SK-N-SH (cell line): ENCODE measurements at regions not wholly inside any gene's neighbourhood (a gene's known extent, or its start where the extent isn't known, plus 50 kb on each side); places are given as distances from the start of the nearest gene placed in this dataset.

Experiments used
- CTCF ChIA-PET: fragments of 300-600, 350-600 bp; formaldehyde crosslinking; extraction: SDS; loops from one replicate; lab custom pipeline; 2021; lab: Yijun Ruan, JAX
- POLR2A ChIA-PET: fragments of 350-600 bp; sonication (Branson Sonifier 250); formaldehyde crosslinking; extraction: SDS; loops from one replicate; lab custom pipeline; 2020; ENCODE audit warnings: antibody characterized with exemption, inconsistent platforms; lab: Yijun Ruan, JAX
- DNase-seq: peaks from one replicate; pipeline ENCODE4 v3.0.0; 2012
- H2AFZ ChIP-seq: fragments of 200-600 bp; sonication (generic); 2 replicates; pipeline ENCODE4 v1.8.1; 2016; ENCODE audit warnings: antibody characterized with exemption, mild to moderate bottlenecking, low read depth
- H3F3A ChIP-seq: fragments of 200-600 bp; sonication (generic); replicated peaks from 2 replicates; pipeline ENCODE3; 2016; ENCODE audit warnings: antibody characterized with exemption, mild to moderate bottlenecking; ENCODE audit not compliant: insufficient read depth
- H3K27ac ChIP-seq, 2 experiments: fragments of 200-500 bp in 1 of 2; fragments of 200-600 bp in 1 of 2; sonication (Bioruptor generic) in 1 of 2; sonication (generic), shearing (Covaris generic) in 1 of 2; 2 replicates each; pipeline versions ENCODE4 v1.5.1 to v1.6.1; 2014 to 2016; ENCODE audit warnings: low read depth in 2 of 2, inconsistent platforms in 1 of 2, low read length in 1 of 2, mild to moderate bottlenecking in 1 of 2, mixed read lengths in 1 of 2
- H3K27me3 ChIP-seq: fragments of 200-600 bp; sonication (generic), shearing (Covaris generic); 2 replicates; pipeline ENCODE4 v1.6.1; 2016; ENCODE audit warnings: mixed run types; ENCODE audit not compliant: insufficient read depth
- H3K36me3 ChIP-seq, 2 experiments: fragments of 200-500 bp in 1 of 2; fragments of 200-600 bp in 1 of 2; sonication (Bioruptor generic) in 1 of 2; sonication (generic) in 1 of 2; replicated peaks in 1 of 2; 2 replicates each; pipeline versions ENCODE3 to v1.5.1; 2014 to 2016; ENCODE audit warnings: low read length in 1 of 2, mild to moderate bottlenecking in 1 of 2; ENCODE audit not compliant: insufficient read depth in 2 of 2, control insufficient read depth in 1 of 2
- H3K4me1 ChIP-seq, 2 experiments: fragments of 200-500 bp in 1 of 2; fragments of 200-600 bp in 1 of 2; sonication (Bioruptor generic) in 1 of 2; sonication (generic), shearing (Covaris generic) in 1 of 2; 2 replicates each; pipeline versions ENCODE4 v1.5.1 to v1.6.1; 2014 to 2016; ENCODE audit warnings: low read depth in 1 of 2, low read length in 1 of 2, mixed run types in 1 of 2; ENCODE audit not compliant: insufficient read depth in 2 of 2, control insufficient read depth in 1 of 2
- H3K4me2 ChIP-seq: fragments of 200-600 bp; sonication (generic), shearing (Covaris generic); 2 replicates; pipeline ENCODE4 v1.6.1; 2017; ENCODE audit warnings: mixed run types
- H3K4me3 ChIP-seq, 2 experiments: fragments of 200-500 bp in 1 of 2; fragments of 200-600 bp in 1 of 2; sonication (Bioruptor generic) in 1 of 2; sonication (generic), shearing (Covaris generic) in 1 of 2; 2 replicates each; pipeline versions ENCODE4 v1.5.1 to v1.8.1; 2014 to 2016; ENCODE audit warnings: low read depth in 2 of 2, inconsistent platforms in 1 of 2, low read length in 1 of 2, mild to moderate bottlenecking in 1 of 2, mixed read lengths in 1 of 2, moderate library complexity in 1 of 2
- H3K79me2 ChIP-seq: fragments of 200-600 bp; sonication (generic); 2 replicates; pipeline ENCODE4 v1.8.1; 2017; ENCODE audit warnings: mild to moderate bottlenecking; ENCODE audit not compliant: insufficient read depth
- H3K9ac ChIP-seq: fragments of 200-600 bp; sonication (generic); 2 replicates; pipeline ENCODE4 v1.6.1; 2017; ENCODE audit warnings: mixed run types
- H3K9me2 ChIP-seq: fragments of 200-600 bp; sonication (generic); 2 replicates; pipeline ENCODE4 v1.6.1; 2017; ENCODE audit warnings: mixed run types
- H3K9me3 ChIP-seq: fragments of 200-600 bp; sonication (generic); 2 replicates; pipeline ENCODE4 v1.6.1; 2017; ENCODE audit warnings: mixed run types, mild to moderate bottlenecking, moderate library complexity
- H4K20me1 ChIP-seq: fragments of 200-600 bp; sonication (generic); 2 replicates; pipeline ENCODE4 v1.6.1; 2017; ENCODE audit warnings: mild to moderate bottlenecking, mixed run types; ENCODE audit not compliant: insufficient read depth
- CHD2 ChIP-seq: fragments of 150-350 bp; IDR thresholded peaks from 2 replicates; pipeline ENCODE4 v1.6.1; 2018; ENCODE audit warnings: low read length; ENCODE audit not compliant: partially characterized antibody
- CTCF ChIP-seq: fragments of 200-600 bp; sonication (generic); IDR thresholded peaks from 2 replicates; pipeline ENCODE4 v1.6.1; 2017; ENCODE audit warnings: antibody characterized with exemption, mild to moderate bottlenecking, moderate library complexity
- ELF1 ChIP-seq: IDR thresholded peaks from 2 replicates; pipeline ENCODE4 v1.4.0; 2012
- EZH2phosphoT487 ChIP-seq: fragments of 200-600 bp; sonication (generic); IDR thresholded peaks from 2 replicates; pipeline ENCODE4 v1.6.1; 2017; ENCODE audit warnings: low read depth, mixed run types, mild to moderate bottlenecking, antibody characterized with exemption, moderate library complexity, borderline replicate concordance
- FOXJ3 ChIP-seq: sonication (generic); formaldehyde crosslinking; IDR thresholded peaks from 2 replicates; pipeline ENCODE4 v1.5.1; 2020; ENCODE audit warnings: mild to moderate bottlenecking, missing genetic modification reagents
- GABPA ChIP-seq: IDR thresholded peaks from 2 replicates; pipeline ENCODE4 v1.4.0; 2012; ENCODE audit warnings: low read depth, mild to moderate bottlenecking
- GATA2 ChIP-seq: sonication (generic); formaldehyde crosslinking; IDR thresholded peaks from 2 replicates; pipeline ENCODE4 v1.5.0; 2020; ENCODE audit warnings: mild to moderate bottlenecking, missing genetic modification reagents
- MXI1 ChIP-seq: IDR thresholded peaks from 2 replicates; pipeline ENCODE4 v1.6.1; 2012; ENCODE audit warnings: mild to moderate bottlenecking, low read depth, low read length, improper control_type of control experiment
- POLR2AphosphoS5 ChIP-seq: IDR thresholded peaks from 2 replicates; pipeline ENCODE4 v1.6.1; 2012; ENCODE audit warnings: low read depth, low read length
- RAD21 ChIP-seq: IDR thresholded peaks from 2 replicates; pipeline ENCODE4 v1.6.1; 2012; ENCODE audit warnings: mild to moderate bottlenecking, low read length
- RCOR1 ChIP-seq: fragments of 150-350 bp; IDR thresholded peaks from 2 replicates; pipeline ENCODE4 v1.6.1; 2017; ENCODE audit warnings: antibody characterized with exemption, low read length
- REST ChIP-seq: IDR thresholded peaks from 2 replicates; pipeline ENCODE4 v1.6.1; 2012; ENCODE audit warnings: mild to moderate bottlenecking, low read depth, low read length, moderate library complexity
- RXRA ChIP-seq: IDR thresholded peaks from 2 replicates; pipeline ENCODE4 v1.4.0; 2012; ENCODE audit warnings: low read depth, mild to moderate bottlenecking, borderline replicate concordance
- SMC3 ChIP-seq: IDR thresholded peaks from 2 replicates; pipeline ENCODE4 v1.6.1; 2012; ENCODE audit warnings: low read depth, low read length, improper control_type of control experiment
- TAF1 ChIP-seq: IDR thresholded peaks from 2 replicates; pipeline ENCODE4 v1.6.1; 2012; ENCODE audit warnings: low read depth, mild to moderate bottlenecking, low read length, moderate library complexity, borderline replicate concordance
- TCF12 ChIP-seq: IDR thresholded peaks from 2 replicates; pipeline ENCODE4 v1.4.0; 2012
- USF1 ChIP-seq: IDR thresholded peaks from 2 replicates; pipeline ENCODE4 v1.4.0; 2012; ENCODE audit warnings: low read depth, borderline replicate concordance
- USF2 ChIP-seq: fragments of 150-350 bp; IDR thresholded peaks from 2 replicates; pipeline ENCODE4 v1.6.1; 2017; ENCODE audit warnings: antibody characterized with exemption, low read length, low read depth, borderline replicate concordance
- YY1 ChIP-seq: IDR thresholded peaks from 2 replicates; pipeline ENCODE4 v1.4.0; 2012; ENCODE audit warnings: low read depth, mild to moderate bottlenecking
- WGBS: methylation state at CpG from one replicate; pipeline ENCODE4 v1.1.6; 2017; ENCODE audit warnings: low lambda C conversion rate; 5-methylcytosine and 5-hydroxymethylcytosine counted together

- no peak for TF ChIP-seq SMC3
- no peak for TF ChIP-seq YY1
- no peak for TF ChIP-seq RAD21
- TF ChIP-seq MXI1 = no peak
- TF ChIP-seq GATA2 (CRISPR knock-in tag) = no peak
- TF ChIP-seq EZH2phosphoT487 = no peak
- no peak for TF ChIP-seq ELF1
- no peak for TF ChIP-seq CHD2
- no peak for TF ChIP-seq GABPA
- TF ChIP-seq RXRA = no peak
- no peak for TF ChIP-seq USF2
Measured at GRCh38 chr16:51556694-51557340, 405.7 kb upstream of the SALL1 start (continued).

GRCh38 chr16:51553910-51554309, 402.8 kb upstream of the SALL1 start:
- no peak for DNase-seq
- no peak overlapping the region for H3K4me3 ChIP-seq
- no peak overlapping the region for H3K9ac ChIP-seq
- no peak overlapping the region for H3K4me2 ChIP-seq
- peaks cover 4 to 9% of the 10 kb centered on the region in 2 experiments; a peak in 2 of 4 replicates for H3K4me1 ChIP-seq
- no peaks in the 10 kb centered on the region for H4K20me1 ChIP-seq
- H3F3A ChIP-seq = no peaks in the 10 kb centered on the region
- WGBS = 90% methylated on average over 7 of the region's 7 CpGs
- ChIA-PET POLR2A (no interaction called here), CTCF (no interaction called here)
- H3K36me3 ChIP-seq = no peaks in the 10 kb centered on the region
- H3K9me3 ChIP-seq = no peaks in the 10 kb centered on the region
- no peak overlapping the region for H3K27ac ChIP-seq
- H3K27me3 ChIP-seq = no peaks in the 10 kb centered on the region
- no peak overlapping the region for H2AFZ ChIP-seq
- no peaks in the 10 kb centered on the region for H3K9me2 ChIP-seq
- no peaks in the 10 kb centered on the region for H3K79me2 ChIP-seq
- TF ChIP-seq USF1 (no peak), TAF1 (no peak), RCOR1 (no peak), FOXJ3 (CRISPR knock-in tag) (no peak), CTCF (no peak), REST (no peak), EZH2phosphoT487 (no peak), TCF12 (no peak), POLR2AphosphoS5 (no peak), YY1 (no peak)
